OCI-LY7 (cell line): ENCODE measurements at regions not wholly inside any gene's neighbourhood (a gene's known extent, or its start where the extent isn't known, plus 50 kb on each side); places are given as distances from the start of the nearest gene placed in this dataset.

Experiments used
- BruUV-seq: library from RNA; stranded (reverse); fragments of 400-500 nt; replicated peaks from 2 replicates; lab custom pipeline; 2021; lab: Mats Ljungman, UMichigan
- CTCF ChIA-PET: fragments of 300-600 bp; sonication (Branson Sonifier 250); formaldehyde crosslinking; loops from one replicate; lab custom pipeline; 2022; ENCODE audit warnings: antibody characterized with exemption; ENCODE audit not compliant: unreplicated experiment; lab: Charles Lee
- POLR2A ChIA-PET: fragments of 300-600 bp; sonication (Branson Sonifier 250); formaldehyde crosslinking; loops from one replicate; lab custom pipeline; 2022; ENCODE audit warnings: antibody characterized with exemption; lab: Charles Lee
- DNase-seq: peaks from one replicate; pipeline ENCODE4 v3.0.0-alpha.2; 2015; ENCODE audit warnings: low spot score
- H2AFZ ChIP-seq: fragments of 200-600 bp; sonication (generic), shearing (Covaris generic); 2 replicates; pipeline ENCODE4 v1.6.1; 2014; ENCODE audit warnings: mild to moderate bottlenecking, antibody characterized with exemption, low read length, moderate library complexity
- H3K27ac ChIP-seq: fragments of 200-600 bp; sonication (generic); 2 replicates; pipeline ENCODE4 v1.5.1; 2014; ENCODE audit warnings: mixed run types, low read depth, mild to moderate bottlenecking, moderate library complexity, low read length, inconsistent platforms; ENCODE audit not compliant: poor library complexity, severe bottlenecking
- H3K36me3 ChIP-seq: fragments of 200-600 bp; sonication (generic); 2 replicates; pipeline ENCODE4 v1.6.1; 2014; ENCODE audit warnings: mild to moderate bottlenecking, antibody characterized with exemption, low read length, moderate library complexity, mixed read lengths; ENCODE audit not compliant: insufficient read depth
- H3K4me1 ChIP-seq: fragments of 200-600 bp; sonication (generic); 2 replicates; pipeline ENCODE4 v1.5.1; 2014; ENCODE audit warnings: mild to moderate bottlenecking, low read length; ENCODE audit not compliant: insufficient read depth, poor library complexity, severe bottlenecking
- H3K4me2 ChIP-seq: fragments of 200-600 bp; sonication (generic); 2 replicates; pipeline ENCODE4 v1.6.1; 2014; ENCODE audit warnings: mild to moderate bottlenecking, low read length
- H3K4me3 ChIP-seq: fragments of 200-600 bp; sonication (generic); 2 replicates; pipeline ENCODE4 v1.5.1; 2014; ENCODE audit warnings: mild to moderate bottlenecking, low read depth, low read length; ENCODE audit not compliant: poor library complexity, severe bottlenecking
- H3K79me2 ChIP-seq: fragments of 200-600 bp; sonication (generic); 2 replicates; pipeline ENCODE4 v1.6.1; 2016; ENCODE audit warnings: low read depth, mild to moderate bottlenecking, low read length, moderate library complexity, mixed read lengths; ENCODE audit not compliant: insufficient read depth
- H3K9me2 ChIP-seq: fragments of 200-600 bp; sonication (generic); 2 replicates; pipeline ENCODE4 v1.6.1; 2016; ENCODE audit warnings: mild to moderate bottlenecking, low read length, mixed read lengths; ENCODE audit not compliant: insufficient read depth
- H3K9me3 ChIP-seq: fragments of 200-600 bp; sonication (generic); 2 replicates; pipeline ENCODE4 v1.6.1; 2014; ENCODE audit warnings: mild to moderate bottlenecking, mixed run types, low read length, mixed read lengths
- H4K20me1 ChIP-seq: fragments of 200-600 bp; sonication (generic); 2 replicates; pipeline ENCODE4 v1.6.1; 2014; ENCODE audit warnings: mild to moderate bottlenecking, antibody characterized with exemption, low read length, moderate library complexity, mixed read lengths; ENCODE audit not compliant: insufficient read depth
- CTCF ChIP-seq: fragments of 200-600 bp; sonication (generic); conservative IDR thresholded peaks from 2 replicates; pipeline ENCODE4 v1.5.1; 2014; ENCODE audit warnings: mild to moderate bottlenecking, antibody characterized with exemption, low read length, moderate library complexity, mixed read lengths
- EZH2phosphoT487 ChIP-seq: fragments of 200-600 bp; sonication (generic); IDR thresholded peaks from 2 replicates; pipeline ENCODE4 v1.6.1; 2018; ENCODE audit warnings: low read depth, borderline replicate concordance, mild to moderate bottlenecking, mixed run types, antibody characterized with exemption, low read length, moderate library complexity, mixed read lengths
- intact Hi-C: fragments of 100-400 bp; cut with micrococcal nuclease; formaldehyde crosslinking; loops from one replicate; pipeline ENCODE4 v1.10.0; 2022; ENCODE audit not compliant: unreplicated experiment

GRCh38 chr6:150735341-150735851, 130.1 kb upstream of the MTHFD1L start:
- Histone ChIP-seq H3K27ac (no peak overlapping the region), H2AFZ (no peak overlapping the region), H3K4me1 (peaks cover 7% of the 10 kb centered on the region), H3K4me2 (no peak overlapping the region), H3K4me3 (no peak overlapping the region), H3K36me3 (peaks cover 7% of the 10 kb centered on the region; the same call in 1 of the 2 replicates), H3K9me2 (no peaks in the 10 kb centered on the region), H3K9me3 (no peaks in the 10 kb centered on the region), H4K20me1 (no peaks in the 10 kb centered on the region), H3K79me2 (no peaks in the 10 kb centered on the region)
- ChIA-PET CTCF (no interaction called here), POLR2A (interaction anchor here (0.6 to 0.9 kb wide), 7 partner anchors 11 to 969 kb away, joined by 3 to 5 read pairs (median 3); no protein-coding TSS in a partner anchor)
- TF ChIP-seq EZH2phosphoT487 (no peak), CTCF (no peak)
- intact Hi-C loops, result no loop called here
- DNase-seq, result no peak
- BruUV-seq, result no TSS peak

GRCh38 chr6:150738092-150738629, 127.3 kb upstream of the MTHFD1L start:
- H3K4me1 ChIP-seq, result peaks cover 5% of the 10 kb centered on the region
- no peak overlapping the region for H3K4me3 ChIP-seq
- no peaks in the 10 kb centered on the region for H3K9me3 ChIP-seq
- no peaks in the 10 kb centered on the region for H3K9me2 ChIP-seq
- ChIA-PET POLR2A (interaction anchor here (0.7 to 1.4 kb wide), 3 partner anchors 9 to 1873 kb away, joined by 3 to 7 read pairs (median 3); no protein-coding TSS in a partner anchor), CTCF (no interaction called here)
- H2AFZ ChIP-seq, result no peak overlapping the region
- TF ChIP-seq CTCF, result no peak
- TF ChIP-seq EZH2phosphoT487, result no peak
- H4K20me1 ChIP-seq, result no peaks in the 10 kb centered on the region
- no peak for DNase-seq
- H3K4me2 ChIP-seq, result no peak overlapping the region
- intact Hi-C loops, result no loop called here
- no peak overlapping the region for H3K27ac ChIP-seq
- BruUV-seq, result no TSS peak
- no peaks in the 10 kb centered on the region for H3K79me2 ChIP-seq
- H3K36me3 ChIP-seq, result peaks cover 7% of the 10 kb centered on the region; the same call in 1 of the 2 replicates
